ENCODE measurements at regions not wholly inside any gene's neighbourhood (a gene's known extent, or its start where the extent isn't known, plus 50 kb on each side); places are given as distances from the start of the nearest gene placed in this dataset.
"Not testable (repeated sequence)": the region's sequence is repeated elsewhere in the genome, so short reads cannot be mapped to it uniquely, and the experiment has no call there.

GRCh38 chrY:13930436-13930835 lies 55.8 kb downstream of the VCY start:
- not testable (repeated sequence) for DNase-seq (ENCODE audit: extremely low read depth in 1 of 11, low read depth in 9 of 11, low spot score in 4 of 11)
